ENCODE measurements at regions not wholly inside any gene's neighbourhood (a gene's known extent, or its start where the extent isn't known, plus 50 kb on each side); places are given as distances from the start of the nearest gene placed in this dataset.
"Not testable (repeated sequence)": the region's sequence is repeated elsewhere in the genome, so short reads cannot be mapped to it uniquely, and the experiment has no call there.

- H3K4me1 ChIP-seq: no peaks in the 10 kb centered on the region
- H3K36me3 ChIP-seq: no peaks in the 10 kb centered on the region
- no peak overlapping the region for H3K27ac ChIP-seq
- no peak for TF ChIP-seq Cebpa-rat (IDR thresholded peaks at IDR 0.05)
- no peak overlapping the region for H3K4me3 ChIP-seq
- no peak overlapping the region for H3K4me2 ChIP-seq
- H3K9ac ChIP-seq: no peak overlapping the region
- peaks cover 9 to 14% (median 11%) of the 10 kb centered on the region in 11 experiments; a peak in 21 of 22 replicates for H3K9me3 ChIP-seq (replicated peaks in 1 of 11)
- no peaks in the 10 kb centered on the region for H4K20me1 ChIP-seq
- H3K27me3 ChIP-seq: no peaks in the 10 kb centered on the region
Measured at GRCh38 chr2:83378921-83379320, 1080.2 kb downstream of the SUCLG1 start.

- Histone ChIP-seq H3K4me1 (no peaks in the 10 kb centered on the region), H3K36me3 (no peaks in the 10 kb centered on the region), H3K4me3 (no peak overlapping the region), H3K4me2 (no peak overlapping the region), H3K9ac (no peak overlapping the region), H3K27me3 (no peaks in the 10 kb centered on the region), H3K9me3 (replicated peaks in 1 of 11) (peaks cover 9 to 14% (median 11%) of the 10 kb centered on the region in 11 experiments; a peak in 21 of 22 replicates), H3K27ac (no peak overlapping the region), H4K20me1 (no peaks in the 10 kb centered on the region)
- no peak for TF ChIP-seq Cebpa-rat (IDR thresholded peaks at IDR 0.05)
Measured at GRCh38 chr2:83376731-83377130, 1082.3 kb downstream of the SUCLG1 start.

GRCh38 chr2:83370419-83370762 is 1088.7 kb downstream of the SUCLG1 start:
- no peaks in the 10 kb centered on the region for H4K20me1 ChIP-seq
- no peaks in the 10 kb centered on the region for H3K4me1 ChIP-seq
- H3K27ac ChIP-seq: no peak overlapping the region
- H3K4me3 ChIP-seq: no peak overlapping the region
- H3K27me3 ChIP-seq: no peaks in the 10 kb centered on the region
- TF ChIP-seq Cebpa-rat (IDR thresholded peaks at IDR 0.05): no peak
- no peaks in the 10 kb centered on the region for H3K9me3 ChIP-seq (replicated peaks in 1 of 11)
- H3K36me3 ChIP-seq: no peaks in the 10 kb centered on the region
- H3K9ac ChIP-seq: no peak overlapping the region
- no peak overlapping the region for H3K4me2 ChIP-seq

GRCh38 chr2:83369601-83370418 is 1089.3 kb downstream of the SUCLG1 start:
- Histone ChIP-seq H3K27ac (no peak overlapping the region), H3K9ac (no peak overlapping the region), H4K20me1 (no peaks in the 10 kb centered on the region), H3K9me3 (replicated peaks in 1 of 11) (no peaks in the 10 kb centered on the region), H3K27me3 (no peaks in the 10 kb centered on the region), H3K4me2 (no peak overlapping the region), H3K4me1 (no peaks in the 10 kb centered on the region), H3K36me3 (no peaks in the 10 kb centered on the region), H3K4me3 (no peak overlapping the region)
- no peak for TF ChIP-seq Cebpa-rat (IDR thresholded peaks at IDR 0.05)

- Histone ChIP-seq H4K20me1 (no peaks in the 10 kb centered on the region), H3K4me1 (no peaks in the 10 kb centered on the region), H3K9ac (no peak overlapping the region), H3K27ac (no peak overlapping the region), H3K4me3 (no peak overlapping the region), H3K4me2 (no peak overlapping the region), H3K9me3 (replicated peaks in 1 of 11) (no peaks in the 10 kb centered on the region), H3K27me3 (no peaks in the 10 kb centered on the region), H3K36me3 (no peaks in the 10 kb centered on the region)
- no peak for TF ChIP-seq Cebpa-rat (IDR thresholded peaks at IDR 0.05)
Measured at GRCh38 chr2:83368916-83369315, 1090.2 kb downstream of the SUCLG1 start.

GRCh38 chr2:83368461-83368860 is 1090.6 kb downstream of the SUCLG1 start:
- TF ChIP-seq Cebpa-rat (IDR thresholded peaks at IDR 0.05): no peak
- no peaks in the 10 kb centered on the region for H3K27me3 ChIP-seq
- no peaks in the 10 kb centered on the region for H3K36me3 ChIP-seq
- no peaks in the 10 kb centered on the region for H4K20me1 ChIP-seq
- H3K9ac ChIP-seq: no peak overlapping the region
- no peak overlapping the region for H3K4me2 ChIP-seq
- no peaks in the 10 kb centered on the region for H3K9me3 ChIP-seq (replicated peaks in 1 of 11)
- no peak overlapping the region for H3K27ac ChIP-seq
- no peak overlapping the region for H3K4me3 ChIP-seq
- no peaks in the 10 kb centered on the region for H3K4me1 ChIP-seq

GRCh38 chr2:83365476-83365875 is 1093.6 kb downstream of the SUCLG1 start:
- Histone ChIP-seq H3K9ac (no peak overlapping the region), H3K27me3 (no peaks in the 10 kb centered on the region), H3K9me3 (replicated peaks in 1 of 11) (no peaks in the 10 kb centered on the region), H3K36me3 (no peaks in the 10 kb centered on the region), H3K4me2 (no peak overlapping the region), H3K4me1 (no peaks in the 10 kb centered on the region), H3K27ac (no peak overlapping the region), H4K20me1 (no peaks in the 10 kb centered on the region), H3K4me3 (no peak overlapping the region)
- TF ChIP-seq Cebpa-rat (IDR thresholded peaks at IDR 0.05): no peak

GRCh38 chr2:83364264-83364663 is 1094.8 kb downstream of the SUCLG1 start:
- Histone ChIP-seq H3K27ac (no peak overlapping the region), H3K36me3 (no peaks in the 10 kb centered on the region)
- TF ChIP-seq Cebpa-rat (IDR thresholded peaks at IDR 0.05): no peak

GRCh38 chr2:83363138-83363537 is 1095.9 kb downstream of the SUCLG1 start:
- not testable (repeated sequence) for H3K4me3 ChIP-seq; H3K9ac ChIP-seq; H3K9me3 ChIP-seq (replicated peaks in 1 of 11); H3K27ac ChIP-seq; H3K4me1 ChIP-seq; H4K20me1 ChIP-seq; H3K4me2 ChIP-seq; H3K36me3 ChIP-seq; H3K27me3 ChIP-seq

More at GRCh38 chr2:83364264-83364663, 1094.8 kb downstream of the SUCLG1 start:
- H3K4me1 ChIP-seq: no peaks in the 10 kb centered on the region
- no peaks in the 10 kb centered on the region for H4K20me1 ChIP-seq
- no peaks in the 10 kb centered on the region for H3K9me3 ChIP-seq (replicated peaks in 1 of 11)
- no peaks in the 10 kb centered on the region for H3K27me3 ChIP-seq
- no peak overlapping the region for H3K9ac ChIP-seq
- no peak overlapping the region for H3K4me2 ChIP-seq
- no peak overlapping the region for H3K4me3 ChIP-seq

GRCh38 chr2:83359336-83359735 is 1099.7 kb downstream of the SUCLG1 start:
- Histone ChIP-seq H4K20me1 (no peaks in the 10 kb centered on the region), H3K36me3 (no peaks in the 10 kb centered on the region), H3K27ac (no peak overlapping the region), H3K27me3 (no peaks in the 10 kb centered on the region), H3K9me3 (replicated peaks in 1 of 11) (no peaks in the 10 kb centered on the region), H3K4me2 (no peak overlapping the region), H3K4me1 (no peaks in the 10 kb centered on the region), H3K4me3 (no peak overlapping the region), H3K9ac (no peak overlapping the region)
- TF ChIP-seq Cebpa-rat (IDR thresholded peaks at IDR 0.05): no peak
